Keratinocyte (primary cell): ENCODE measurements at regions not wholly inside any gene's neighbourhood (a gene's known extent, or its start where the extent isn't known, plus 50 kb on each side); places are given as distances from the start of the nearest gene placed in this dataset.

Experiments used
- EZH2 ChIP-seq: IDR thresholded peaks from one replicate; pipeline ENCODE4 v1.6.1; 2012; ENCODE audit warnings: inconsistent platforms, mild to moderate bottlenecking, low read length, moderate library complexity
- TF ChIP-seq, protein P1 (sequence below), 3 experiments: IDR thresholded peaks in 1 of 3; conservative IDR thresholded peaks in 1 of 3; optimal IDR thresholded peaks in 1 of 3; 2 replicates in 2 of 3; 3 replicates in 1 of 3; pipeline versions ENCODE3 to v1.5.1; 2011; ENCODE audit warnings: low read length in 3 of 3, mild to moderate bottlenecking in 3 of 3, moderate library complexity in 2 of 3, control low read depth in 1 of 3, inconsistent platforms in 1 of 3; ENCODE audit not compliant: insufficient read depth in 2 of 3; ENCODE audit errors: extremely low read depth in 1 of 3

DNA sequence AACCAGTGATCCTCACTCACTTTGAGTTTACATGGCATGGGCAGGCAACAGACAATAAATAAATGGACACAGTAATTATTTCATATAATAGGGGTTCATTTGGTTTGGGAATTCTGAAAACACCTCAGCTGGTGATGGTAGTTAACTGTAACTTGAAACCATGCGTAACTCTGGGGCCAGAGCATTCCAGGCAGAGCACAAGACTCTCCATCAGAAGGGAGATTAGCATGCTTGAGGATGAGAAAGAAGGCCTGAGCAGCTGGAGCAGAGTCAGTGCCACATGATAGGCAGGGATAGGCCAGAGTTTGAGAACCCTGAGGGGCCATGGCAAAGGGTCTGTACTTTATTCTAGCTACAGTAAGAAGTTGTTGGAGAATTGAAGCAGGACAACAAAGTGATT is 56.3 kb upstream of the CXCL8 start:
- TF ChIP-seq, protein P1, sequence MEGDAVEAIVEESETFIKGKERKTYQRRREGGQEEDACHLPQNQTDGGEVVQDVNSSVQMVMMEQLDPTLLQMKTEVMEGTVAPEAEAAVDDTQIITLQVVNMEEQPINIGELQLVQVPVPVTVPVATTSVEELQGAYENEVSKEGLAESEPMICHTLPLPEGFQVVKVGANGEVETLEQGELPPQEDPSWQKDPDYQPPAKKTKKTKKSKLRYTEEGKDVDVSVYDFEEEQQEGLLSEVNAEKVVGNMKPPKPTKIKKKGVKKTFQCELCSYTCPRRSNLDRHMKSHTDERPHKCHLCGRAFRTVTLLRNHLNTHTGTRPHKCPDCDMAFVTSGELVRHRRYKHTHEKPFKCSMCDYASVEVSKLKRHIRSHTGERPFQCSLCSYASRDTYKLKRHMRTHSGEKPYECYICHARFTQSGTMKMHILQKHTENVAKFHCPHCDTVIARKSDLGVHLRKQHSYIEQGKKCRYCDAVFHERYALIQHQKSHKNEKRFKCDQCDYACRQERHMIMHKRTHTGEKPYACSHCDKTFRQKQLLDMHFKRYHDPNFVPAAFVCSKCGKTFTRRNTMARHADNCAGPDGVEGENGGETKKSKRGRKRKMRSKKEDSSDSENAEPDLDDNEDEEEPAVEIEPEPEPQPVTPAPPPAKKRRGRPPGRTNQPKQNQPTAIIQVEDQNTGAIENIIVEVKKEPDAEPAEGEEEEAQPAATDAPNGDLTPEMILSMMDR (optimal IDR thresholded peaks at IDR 0.05 in 1 of 3, IDR thresholded peaks at IDR 0.05 in 1 of 3, conservative IDR thresholded peaks at IDR 0.05 in 1 of 3; ENCODE audit: extremely low read depth in 1 of 3, insufficient read depth in 2 of 3, low read length in 3 of 3): no peak
- no peak for TF ChIP-seq EZH2
